ENCODE measurements at regions not wholly inside any gene's neighbourhood (a gene's known extent, or its start where the extent isn't known, plus 50 kb on each side); places are given as distances from the start of the nearest gene placed in this dataset.

- TF ChIP-seq BACH2 (CRISPR knock-in tag; IDR thresholded peaks at IDR 0.05; ENCODE audit: borderline replicate concordance): no peak
- TF ChIP-seq CREB5 (CRISPR knock-in tag; IDR thresholded peaks at IDR 0.05; ENCODE audit: low read depth): no peak
- no peak for TF ChIP-seq CSRNP3 (CRISPR knock-in tag; IDR thresholded peaks at IDR 0.05)
- TF ChIP-seq GLIS3 (CRISPR knock-in tag; IDR thresholded peaks at IDR 0.05): no peak
- no peak for TF ChIP-seq PPARA (CRISPR knock-in tag; IDR thresholded peaks at IDR 0.05; ENCODE audit: borderline replicate concordance)
- no peak for TF ChIP-seq ZNF8 (CRISPR knock-in tag; IDR thresholded peaks at IDR 0.05)
- no peak for TF ChIP-seq ZNF70 (CRISPR knock-in tag; IDR thresholded peaks at IDR 0.05)
- no peak for TF ChIP-seq ZC3H10 (CRISPR knock-in tag; IDR thresholded peaks at IDR 0.05)
- no peak for TF ChIP-seq OSR1 (CRISPR knock-in tag; IDR thresholded peaks at IDR 0.05)
- TF ChIP-seq TSHZ2 (CRISPR knock-in tag; IDR thresholded peaks at IDR 0.05): no peak
- no peak for TF ChIP-seq ESRRG (CRISPR knock-in tag; IDR thresholded peaks at IDR 0.05)
- no peak for TF ChIP-seq ZFP3 (CRISPR knock-in tag; IDR thresholded peaks at IDR 0.05)
- no peak for TF ChIP-seq ARNTL (CRISPR knock-in tag; IDR thresholded peaks at IDR 0.05; ENCODE audit: borderline replicate concordance, low read depth)
- TF ChIP-seq CSDC2 (CRISPR knock-in tag; IDR thresholded peaks at IDR 0.05): no peak
- TF ChIP-seq ISL1 (CRISPR knock-in tag; IDR thresholded peaks at IDR 0.05): no peak
- no peak for TF ChIP-seq PATZ1 (CRISPR knock-in tag; IDR thresholded peaks at IDR 0.05; ENCODE audit: borderline replicate concordance)
- no peak for TF ChIP-seq SNAI2 (CRISPR knock-in tag; IDR thresholded peaks at IDR 0.05)
- no peak for TF ChIP-seq ZNF565 (CRISPR knock-in tag; conservative IDR thresholded peaks at IDR 0.05; ENCODE audit: low read depth)
- ATAC-seq: no peak
Observed at GRCh38 chr6:105646391-105646867, 243.5 kb upstream of the PREP start.

GRCh38 chr6:105645958-105646357 lies 243.1 kb upstream of the PREP start:
- TF ChIP-seq TSHZ2 (CRISPR knock-in tag; IDR thresholded peaks at IDR 0.05): no peak
- TF ChIP-seq TOX (CRISPR knock-in tag; IDR thresholded peaks at IDR 0.05; ENCODE audit: borderline replicate concordance): no peak
- TF ChIP-seq ZFP3 (CRISPR knock-in tag; IDR thresholded peaks at IDR 0.05): no peak
- no peak for ATAC-seq

- ATAC-seq: no peak
- TF ChIP-seq TOX (CRISPR knock-in tag; IDR thresholded peaks at IDR 0.05; ENCODE audit: borderline replicate concordance) (no peak), TSHZ2 (CRISPR knock-in tag; IDR thresholded peaks at IDR 0.05) (no peak), ISL1 (CRISPR knock-in tag; IDR thresholded peaks at IDR 0.05) (no peak), ZNF70 (CRISPR knock-in tag; IDR thresholded peaks at IDR 0.05) (no peak)
Observed at GRCh38 chr6:105645156-105645555, 242.3 kb upstream of the PREP start.

Data from SK-N-SH treated with all-trans-retinoic acid at 6 μM for 48 hours (cell line).